ENCODE measurements at regions not wholly inside any gene's neighbourhood (a gene's known extent, or its start where the extent isn't known, plus 50 kb on each side); places are given as distances from the start of the nearest gene placed in this dataset.

DNA sequence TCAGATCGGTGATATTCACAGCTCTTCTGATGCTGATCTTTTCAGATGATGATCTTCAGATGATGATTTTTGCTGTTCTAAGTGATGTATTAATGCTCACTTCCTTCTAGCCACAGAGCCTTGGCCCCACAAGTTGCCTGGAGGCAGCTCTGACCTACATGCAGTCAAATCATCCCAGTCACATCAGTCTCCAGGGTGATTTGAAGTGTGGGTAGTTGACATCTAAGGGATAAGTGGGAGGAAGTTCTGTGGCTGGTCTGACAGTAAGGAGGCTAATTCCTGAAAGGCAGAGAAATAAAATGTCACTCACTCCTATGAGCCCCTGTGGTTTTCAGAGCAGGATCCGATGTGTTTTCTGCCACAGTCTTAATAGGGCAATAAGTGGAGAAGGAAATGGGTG lies 79.8 kb upstream of the RPL34 start:
- TF ChIP-seq, protein P1, sequence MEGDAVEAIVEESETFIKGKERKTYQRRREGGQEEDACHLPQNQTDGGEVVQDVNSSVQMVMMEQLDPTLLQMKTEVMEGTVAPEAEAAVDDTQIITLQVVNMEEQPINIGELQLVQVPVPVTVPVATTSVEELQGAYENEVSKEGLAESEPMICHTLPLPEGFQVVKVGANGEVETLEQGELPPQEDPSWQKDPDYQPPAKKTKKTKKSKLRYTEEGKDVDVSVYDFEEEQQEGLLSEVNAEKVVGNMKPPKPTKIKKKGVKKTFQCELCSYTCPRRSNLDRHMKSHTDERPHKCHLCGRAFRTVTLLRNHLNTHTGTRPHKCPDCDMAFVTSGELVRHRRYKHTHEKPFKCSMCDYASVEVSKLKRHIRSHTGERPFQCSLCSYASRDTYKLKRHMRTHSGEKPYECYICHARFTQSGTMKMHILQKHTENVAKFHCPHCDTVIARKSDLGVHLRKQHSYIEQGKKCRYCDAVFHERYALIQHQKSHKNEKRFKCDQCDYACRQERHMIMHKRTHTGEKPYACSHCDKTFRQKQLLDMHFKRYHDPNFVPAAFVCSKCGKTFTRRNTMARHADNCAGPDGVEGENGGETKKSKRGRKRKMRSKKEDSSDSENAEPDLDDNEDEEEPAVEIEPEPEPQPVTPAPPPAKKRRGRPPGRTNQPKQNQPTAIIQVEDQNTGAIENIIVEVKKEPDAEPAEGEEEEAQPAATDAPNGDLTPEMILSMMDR (IDR thresholded peaks at IDR 0.05), result no peak
- no peak for TF ChIP-seq POLR2AphosphoS5 (IDR thresholded peaks at IDR 0.05)

Measured in prostate gland (tissue), 2 donors.